ENCODE measurements at regions not wholly inside any gene's neighbourhood (a gene's known extent, or its start where the extent isn't known, plus 50 kb on each side); places are given as distances from the start of the nearest gene placed in this dataset.

GRCh38 chr2:234235191-234235590, 184.7 kb downstream of the SPP2 start (continued):
- TF ChIP-seq, protein P1, sequence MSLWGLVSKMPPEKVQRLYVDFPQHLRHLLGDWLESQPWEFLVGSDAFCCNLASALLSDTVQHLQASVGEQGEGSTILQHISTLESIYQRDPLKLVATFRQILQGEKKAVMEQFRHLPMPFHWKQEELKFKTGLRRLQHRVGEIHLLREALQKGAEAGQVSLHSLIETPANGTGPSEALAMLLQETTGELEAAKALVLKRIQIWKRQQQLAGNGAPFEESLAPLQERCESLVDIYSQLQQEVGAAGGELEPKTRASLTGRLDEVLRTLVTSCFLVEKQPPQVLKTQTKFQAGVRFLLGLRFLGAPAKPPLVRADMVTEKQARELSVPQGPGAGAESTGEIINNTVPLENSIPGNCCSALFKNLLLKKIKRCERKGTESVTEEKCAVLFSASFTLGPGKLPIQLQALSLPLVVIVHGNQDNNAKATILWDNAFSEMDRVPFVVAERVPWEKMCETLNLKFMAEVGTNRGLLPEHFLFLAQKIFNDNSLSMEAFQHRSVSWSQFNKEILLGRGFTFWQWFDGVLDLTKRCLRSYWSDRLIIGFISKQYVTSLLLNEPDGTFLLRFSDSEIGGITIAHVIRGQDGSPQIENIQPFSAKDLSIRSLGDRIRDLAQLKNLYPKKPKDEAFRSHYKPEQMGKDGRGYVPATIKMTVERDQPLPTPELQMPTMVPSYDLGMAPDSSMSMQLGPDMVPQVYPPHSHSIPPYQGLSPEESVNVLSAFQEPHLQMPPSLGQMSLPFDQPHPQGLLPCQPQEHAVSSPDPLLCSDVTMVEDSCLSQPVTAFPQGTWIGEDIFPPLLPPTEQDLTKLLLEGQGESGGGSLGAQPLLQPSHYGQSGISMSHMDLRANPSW (CRISPR knock-in tag; IDR thresholded peaks at IDR 0.05; ENCODE audit: borderline replicate concordance) = no peak
- TF ChIP-seq ZNF160 (CRISPR knock-in tag; IDR thresholded peaks at IDR 0.05) (no peak), ZNF224 (CRISPR knock-in tag; IDR thresholded peaks at IDR 0.05) (no peak), ZNF7 (CRISPR knock-in tag; IDR thresholded peaks at IDR 0.05) (no peak), ZNF660 (CRISPR knock-in tag; IDR thresholded peaks at IDR 0.05; ENCODE audit: borderline replicate concordance, low read depth) (no peak)
- TF ChIP-seq, protein P2, sequence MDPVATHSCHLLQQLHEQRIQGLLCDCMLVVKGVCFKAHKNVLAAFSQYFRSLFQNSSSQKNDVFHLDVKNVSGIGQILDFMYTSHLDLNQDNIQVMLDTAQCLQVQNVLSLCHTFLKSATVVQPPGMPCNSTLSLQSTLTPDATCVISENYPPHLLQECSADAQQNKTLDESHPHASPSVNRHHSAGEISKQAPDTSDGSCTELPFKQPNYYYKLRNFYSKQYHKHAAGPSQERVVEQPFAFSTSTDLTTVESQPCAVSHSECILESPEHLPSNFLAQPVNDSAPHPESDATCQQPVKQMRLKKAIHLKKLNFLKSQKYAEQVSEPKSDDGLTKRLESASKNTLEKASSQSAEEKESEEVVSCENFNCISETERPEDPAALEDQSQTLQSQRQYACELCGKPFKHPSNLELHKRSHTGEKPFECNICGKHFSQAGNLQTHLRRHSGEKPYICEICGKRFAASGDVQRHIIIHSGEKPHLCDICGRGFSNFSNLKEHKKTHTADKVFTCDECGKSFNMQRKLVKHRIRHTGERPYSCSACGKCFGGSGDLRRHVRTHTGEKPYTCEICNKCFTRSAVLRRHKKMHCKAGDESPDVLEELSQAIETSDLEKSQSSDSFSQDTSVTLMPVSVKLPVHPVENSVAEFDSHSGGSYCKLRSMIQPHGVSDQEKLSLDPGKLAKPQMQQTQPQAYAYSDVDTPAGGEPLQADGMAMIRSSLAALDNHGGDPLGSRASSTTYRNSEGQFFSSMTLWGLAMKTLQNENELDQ (CRISPR knock-in tag; IDR thresholded peaks at IDR 0.05; ENCODE audit: borderline replicate concordance) = no peak
- TF ChIP-seq, protein P3, sequence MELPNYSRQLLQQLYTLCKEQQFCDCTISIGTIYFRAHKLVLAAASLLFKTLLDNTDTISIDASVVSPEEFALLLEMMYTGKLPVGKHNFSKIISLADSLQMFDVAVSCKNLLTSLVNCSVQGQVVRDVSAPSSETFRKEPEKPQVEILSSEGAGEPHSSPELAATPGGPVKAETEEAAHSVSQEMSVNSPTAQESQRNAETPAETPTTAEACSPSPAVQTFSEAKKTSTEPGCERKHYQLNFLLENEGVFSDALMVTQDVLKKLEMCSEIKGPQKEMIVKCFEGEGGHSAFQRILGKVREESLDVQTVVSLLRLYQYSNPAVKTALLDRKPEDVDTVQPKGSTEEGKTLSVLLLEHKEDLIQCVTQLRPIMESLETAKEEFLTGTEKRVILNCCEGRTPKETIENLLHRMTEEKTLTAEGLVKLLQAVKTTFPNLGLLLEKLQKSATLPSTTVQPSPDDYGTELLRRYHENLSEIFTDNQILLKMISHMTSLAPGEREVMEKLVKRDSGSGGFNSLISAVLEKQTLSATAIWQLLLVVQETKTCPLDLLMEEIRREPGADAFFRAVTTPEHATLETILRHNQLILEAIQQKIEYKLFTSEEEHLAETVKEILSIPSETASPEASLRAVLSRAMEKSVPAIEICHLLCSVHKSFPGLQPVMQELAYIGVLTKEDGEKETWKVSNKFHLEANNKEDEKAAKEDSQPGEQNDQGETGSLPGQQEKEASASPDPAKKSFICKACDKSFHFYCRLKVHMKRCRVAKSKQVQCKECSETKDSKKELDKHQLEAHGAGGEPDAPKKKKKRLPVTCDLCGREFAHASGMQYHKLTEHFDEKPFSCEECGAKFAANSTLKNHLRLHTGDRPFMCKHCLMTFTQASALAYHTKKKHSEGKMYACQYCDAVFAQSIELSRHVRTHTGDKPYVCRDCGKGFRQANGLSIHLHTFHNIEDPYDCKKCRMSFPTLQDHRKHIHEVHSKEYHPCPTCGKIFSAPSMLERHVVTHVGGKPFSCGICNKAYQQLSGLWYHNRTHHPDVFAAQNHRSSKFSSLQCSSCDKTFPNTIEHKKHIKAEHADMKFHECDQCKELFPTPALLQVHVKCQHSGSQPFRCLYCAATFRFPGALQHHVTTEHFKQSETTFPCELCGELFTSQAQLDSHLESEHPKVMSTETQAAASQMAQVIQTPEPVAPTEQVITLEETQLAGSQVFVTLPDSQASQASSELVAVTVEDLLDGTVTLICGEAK (IDR thresholded peaks at IDR 0.05) = no peak
- TF ChIP-seq, protein P3 (CRISPR knock-in tag; IDR thresholded peaks at IDR 0.05) = no peak

All from HepG2 (cell line).